ENCODE measurements at regions not wholly inside any gene's neighbourhood (a gene's known extent, or its start where the extent isn't known, plus 50 kb on each side); places are given as distances from the start of the nearest gene placed in this dataset.
"Not testable (repeated sequence)": the region's sequence is repeated elsewhere in the genome, so short reads cannot be mapped to it uniquely, and the experiment has no call there.

DNA sequence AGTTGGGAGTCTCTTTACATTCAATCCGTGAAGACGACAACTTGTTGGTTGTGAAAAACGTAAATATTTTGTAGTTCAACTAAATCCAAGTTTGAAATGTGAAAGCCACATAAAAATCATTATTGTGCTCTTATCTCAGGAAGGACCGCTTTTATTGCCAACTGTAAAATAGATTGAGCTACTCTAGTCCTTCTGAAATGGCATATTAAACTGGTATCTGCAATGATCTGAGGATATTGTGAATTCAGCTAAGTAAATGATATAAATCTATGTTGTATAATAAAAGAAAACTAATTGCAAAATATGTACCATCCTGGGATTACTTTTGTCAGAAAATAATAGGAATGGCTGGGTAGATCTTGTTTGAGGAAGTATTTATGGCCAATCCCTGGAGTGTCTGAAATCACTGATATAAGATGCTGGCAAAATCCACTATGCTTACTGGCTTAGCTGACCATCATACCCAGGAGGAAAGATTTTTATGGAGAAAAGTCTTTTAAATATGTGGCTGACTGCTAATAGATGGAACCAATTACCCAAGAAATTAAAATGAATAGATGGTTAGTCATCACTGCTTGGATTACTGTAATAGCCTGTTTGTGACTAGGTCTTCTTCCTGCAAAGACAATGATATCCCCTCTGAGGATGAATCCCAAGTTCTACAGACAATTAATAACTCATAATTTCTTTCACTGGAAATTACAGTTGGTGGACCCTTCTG, 191.8 kb downstream of the SEMA6D start:
- no TSS peak for BruUV-seq (replicated peaks)
- H3K27me3 Mint-ChIP-seq (ENCODE audit: insufficient read depth, unreplicated experiment) = no peaks in the 10 kb centered on the region
- no peak overlapping the region for H3K27ac Mint-ChIP-seq (ENCODE audit: low read depth, unreplicated experiment)
- H3K4me3 Mint-ChIP-seq (ENCODE audit: unreplicated experiment) = no peak overlapping the region
- ChIA-PET POLR2A (interaction anchor here (0.8 kb wide), 1 partner anchor 11 kb away, joined by 4 read pairs; no protein-coding TSS in a partner anchor), CTCF (interaction anchor here (0.8 kb wide), 1 partner anchor 89 kb away, joined by 3 read pairs; no protein-coding TSS in a partner anchor)
- intact Hi-C loops (cut with micrococcal nuclease) = no loop called here
- peaks cover 7% of the 10 kb centered on the region for H3K9me3 Mint-ChIP-seq (ENCODE audit: unreplicated experiment)
- H3K4me1 Mint-ChIP-seq (ENCODE audit: insufficient read depth, unreplicated experiment) = no peaks in the 10 kb centered on the region
- no peaks in the 10 kb centered on the region for H3K36me3 Mint-ChIP-seq (ENCODE audit: insufficient read depth, unreplicated experiment)
- DNase-seq (ENCODE audit: unreplicated experiment) = no peak
- TF ChIP-seq, protein P1, sequence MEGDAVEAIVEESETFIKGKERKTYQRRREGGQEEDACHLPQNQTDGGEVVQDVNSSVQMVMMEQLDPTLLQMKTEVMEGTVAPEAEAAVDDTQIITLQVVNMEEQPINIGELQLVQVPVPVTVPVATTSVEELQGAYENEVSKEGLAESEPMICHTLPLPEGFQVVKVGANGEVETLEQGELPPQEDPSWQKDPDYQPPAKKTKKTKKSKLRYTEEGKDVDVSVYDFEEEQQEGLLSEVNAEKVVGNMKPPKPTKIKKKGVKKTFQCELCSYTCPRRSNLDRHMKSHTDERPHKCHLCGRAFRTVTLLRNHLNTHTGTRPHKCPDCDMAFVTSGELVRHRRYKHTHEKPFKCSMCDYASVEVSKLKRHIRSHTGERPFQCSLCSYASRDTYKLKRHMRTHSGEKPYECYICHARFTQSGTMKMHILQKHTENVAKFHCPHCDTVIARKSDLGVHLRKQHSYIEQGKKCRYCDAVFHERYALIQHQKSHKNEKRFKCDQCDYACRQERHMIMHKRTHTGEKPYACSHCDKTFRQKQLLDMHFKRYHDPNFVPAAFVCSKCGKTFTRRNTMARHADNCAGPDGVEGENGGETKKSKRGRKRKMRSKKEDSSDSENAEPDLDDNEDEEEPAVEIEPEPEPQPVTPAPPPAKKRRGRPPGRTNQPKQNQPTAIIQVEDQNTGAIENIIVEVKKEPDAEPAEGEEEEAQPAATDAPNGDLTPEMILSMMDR (IDR thresholded peaks at IDR 0.05; ENCODE audit: unreplicated experiment) = no peak

DNA sequence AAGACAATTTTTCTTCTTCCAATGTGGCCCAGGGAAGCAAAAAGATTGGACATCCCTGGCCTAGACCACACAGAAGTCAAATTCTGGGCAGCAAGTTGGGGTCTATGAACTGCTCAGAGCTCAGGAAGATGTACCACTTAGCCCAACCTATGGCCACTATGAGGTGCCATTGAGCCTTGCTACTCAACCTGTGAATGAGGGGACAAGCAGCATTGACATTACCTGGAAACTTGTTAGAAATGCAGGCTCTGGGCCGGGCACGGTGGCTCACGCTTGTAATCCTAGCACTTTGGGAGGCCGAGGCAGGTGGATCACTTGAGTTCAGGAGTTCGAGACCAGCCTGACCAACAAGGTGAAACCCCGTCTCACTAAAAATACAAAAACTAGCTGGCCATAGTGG, 195.6 kb downstream of the SEMA6D start:
- H3K9me3 Mint-ChIP-seq (ENCODE audit: unreplicated experiment); DNase-seq (ENCODE audit: unreplicated experiment); POLR2A ChIA-PET; H3K4me3 Mint-ChIP-seq (ENCODE audit: unreplicated experiment); H3K4me1 Mint-ChIP-seq (ENCODE audit: insufficient read depth, unreplicated experiment); H3K27me3 Mint-ChIP-seq (ENCODE audit: insufficient read depth, unreplicated experiment); BruUV-seq (replicated peaks); H3K27ac Mint-ChIP-seq (ENCODE audit: low read depth, unreplicated experiment); intact Hi-C loops (cut with micrococcal nuclease); H3K36me3 Mint-ChIP-seq (ENCODE audit: insufficient read depth, unreplicated experiment): not testable (repeated sequence)
- CTCF ChIA-PET = interaction anchor here (0.5 kb wide), 1 partner anchor 443 kb away, joined by 5 read pairs; no protein-coding TSS in a partner anchor

DNA sequence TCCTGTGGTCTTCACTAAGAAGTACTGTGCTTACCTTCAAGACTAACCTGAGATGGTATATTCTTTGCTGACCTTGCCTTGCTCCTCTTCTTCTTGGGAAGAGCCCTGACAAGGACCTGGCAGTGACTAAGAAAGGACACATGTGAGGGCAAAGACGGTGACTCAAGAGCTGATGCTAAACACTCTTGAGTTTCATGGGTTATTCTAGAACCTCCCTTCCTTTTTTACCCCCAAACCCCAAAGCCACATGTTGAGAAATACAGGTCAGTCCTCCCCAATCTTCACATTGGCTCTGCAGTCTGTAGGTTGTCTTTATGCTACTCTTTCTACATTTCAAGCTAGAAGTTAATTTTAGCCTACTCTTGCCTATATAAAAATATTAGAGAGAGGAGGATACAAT, 200.6 kb downstream of the SEMA6D start:
- no peak for DNase-seq (ENCODE audit: unreplicated experiment)
- CTCF ChIA-PET = no interaction called here
- no TSS peak for BruUV-seq (replicated peaks)
- TF ChIP-seq, protein P1 (IDR thresholded peaks at IDR 0.05; ENCODE audit: unreplicated experiment) = no peak
- no peaks in the 10 kb centered on the region for H3K27me3 Mint-ChIP-seq (ENCODE audit: insufficient read depth, unreplicated experiment)
- H3K4me3 Mint-ChIP-seq (ENCODE audit: unreplicated experiment) = no peak overlapping the region
- POLR2A ChIA-PET = no interaction called here
- no peaks in the 10 kb centered on the region for H3K4me1 Mint-ChIP-seq (ENCODE audit: insufficient read depth, unreplicated experiment)
- no peaks in the 10 kb centered on the region for H3K36me3 Mint-ChIP-seq (ENCODE audit: insufficient read depth, unreplicated experiment)
- intact Hi-C loops (cut with micrococcal nuclease) = no loop called here
- H3K27ac Mint-ChIP-seq (ENCODE audit: low read depth, unreplicated experiment) = no peak overlapping the region
- peaks cover 4% of the 10 kb centered on the region for H3K9me3 Mint-ChIP-seq (ENCODE audit: unreplicated experiment)

DNA sequence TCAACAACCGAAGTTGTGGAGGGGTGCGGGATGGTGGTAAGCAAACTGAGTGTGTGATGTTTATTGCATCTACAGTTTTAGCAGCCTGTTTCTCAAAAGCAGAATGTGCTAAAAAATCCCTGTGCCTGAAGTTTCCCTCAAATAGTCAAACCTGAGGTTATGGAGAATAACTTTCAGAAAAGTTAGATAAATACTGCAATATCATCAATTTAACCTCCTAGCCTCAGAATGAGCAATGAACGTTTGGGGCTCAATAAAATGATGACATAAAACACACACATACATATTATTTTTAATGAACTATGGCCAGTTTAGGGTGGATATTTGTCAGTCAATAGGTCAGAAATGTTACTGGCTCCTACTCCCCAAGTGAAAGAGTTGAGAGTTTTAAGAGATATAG, 201.6 kb downstream of the SEMA6D start:
- H3K9me3 Mint-ChIP-seq (ENCODE audit: unreplicated experiment) = peaks cover 4% of the 10 kb centered on the region
- ChIA-PET CTCF (no interaction called here), POLR2A (no interaction called here)
- no peak for DNase-seq (ENCODE audit: unreplicated experiment)
- H3K4me3 Mint-ChIP-seq (ENCODE audit: unreplicated experiment) = no peak overlapping the region
- no peak overlapping the region for H3K27ac Mint-ChIP-seq (ENCODE audit: low read depth, unreplicated experiment)
- H3K36me3 Mint-ChIP-seq (ENCODE audit: insufficient read depth, unreplicated experiment) = no peaks in the 10 kb centered on the region
- no TSS peak for BruUV-seq (replicated peaks)
- TF ChIP-seq, protein P1 (IDR thresholded peaks at IDR 0.05; ENCODE audit: unreplicated experiment) = no peak
- intact Hi-C loops (cut with micrococcal nuclease) = no loop called here
- no peaks in the 10 kb centered on the region for H3K4me1 Mint-ChIP-seq (ENCODE audit: insufficient read depth, unreplicated experiment)
- no peaks in the 10 kb centered on the region for H3K27me3 Mint-ChIP-seq (ENCODE audit: insufficient read depth, unreplicated experiment)

Measured in MCF 10A (cell line).